Upper lobe of left lung (tissue), 6 donors: ENCODE measurements at regions not wholly inside any gene's neighbourhood (a gene's known extent, or its start where the extent isn't known, plus 50 kb on each side); places are given as distances from the start of the nearest gene placed in this dataset.

Experiments
- ATAC-seq, 2 donors: fragments of 200-7000 bp; cut with Tn5 transposase; one replicate each; pipeline ENCODE4 v1.9.1; 2022; ENCODE audit warnings: mild to moderate bottlenecking in 2 of 2, moderate library complexity in 2 of 2; ENCODE audit not compliant: low FRiP score in 2 of 2
- DNase-seq, 2 donors: peaks; one replicate each; pipeline ENCODE4 v3.0.0-alpha.2; 2019 to 2020
- H3K27ac ChIP-seq, 4 donors: fragments of 200-600 bp; sonication (generic); one replicate each; pipeline ENCODE4 v1.5.1; 2016 to 2019
- H3K27me3 ChIP-seq, 4 donors: fragments of 200-600 bp; sonication (generic); one replicate each; pipeline ENCODE4 v1.5.1; 2017 to 2019
- H3K36me3 ChIP-seq, 4 donors: fragments of 200-600 bp; sonication (generic); one replicate each; pipeline ENCODE4 v1.5.1; 2016 to 2019
- H3K4me1 ChIP-seq, 4 donors: fragments of 200-600 bp; sonication (generic); one replicate each; pipeline ENCODE4 v1.5.1; 2018 to 2019
- H3K4me3 ChIP-seq, 4 donors: fragments of 200-600 bp; sonication (generic); one replicate each; pipeline ENCODE4 v1.5.1; 2017 to 2019; ENCODE audit warnings: mild to moderate bottlenecking in 2 of 4, moderate library complexity in 1 of 4
- H3K9me3 ChIP-seq, 4 donors: fragments of 200-600 bp; sonication (generic); one replicate each; pipeline ENCODE4 v1.5.1; 2018 to 2019
- EP300 ChIP-seq, 4 donors: sonication (generic); formaldehyde crosslinking; IDR thresholded peaks; one replicate each; pipeline ENCODE4 v1.5.1; 2017; ENCODE audit warnings: antibody characterized with exemption in 4 of 4, control low read depth in 2 of 4
- POLR2A ChIP-seq, 4 donors: fragments of 450-650 bp; IDR thresholded peaks; one replicate each; pipeline ENCODE4 v1.5.1; 2016 to 2017; ENCODE audit warnings: antibody characterized with exemption in 4 of 4, mild to moderate bottlenecking in 2 of 4
- POLR2AphosphoS5 ChIP-seq, 2 donors: sonication (generic); formaldehyde crosslinking; IDR thresholded peaks; one replicate each; pipeline ENCODE4 v1.5.1; 2017; ENCODE audit warnings: antibody characterized with exemption in 2 of 2
- WGBS, 2 donors: methylation state at CpG; one replicate each; pipeline ENCODE4 v1.1.5; 2017 to 2018; 5-methylcytosine and 5-hydroxymethylcytosine counted together
- TF ChIP-seq, protein P1 (sequence below), 6 experiments: fragments of 450-650 bp in 4 of 6; fragments of 200-600 bp in 2 of 6; sonication (generic) in 2 of 6; IDR thresholded peaks; one replicate each; pipeline ENCODE4 v1.5.1; 2016 to 2019; ENCODE audit warnings: antibody characterized with exemption in 6 of 6
- donor health status: DM: no; HTN: no; CAD: no; lungs with moderate emphysema.
- donor health status: DM: no; HTN: yes; CAD: no; lungs with severe emphysema.

GRCh38 chr7:118731854-118732253, 507.4 kb downstream of the ANKRD7 start:
- TF ChIP-seq POLR2A (IDR thresholded peaks at IDR 0.05), result no peak
- TF ChIP-seq POLR2AphosphoS5 (IDR thresholded peaks at IDR 0.05), result no peak
- TF ChIP-seq EP300 (IDR thresholded peaks at IDR 0.05), result no peak
- TF ChIP-seq, protein P1, sequence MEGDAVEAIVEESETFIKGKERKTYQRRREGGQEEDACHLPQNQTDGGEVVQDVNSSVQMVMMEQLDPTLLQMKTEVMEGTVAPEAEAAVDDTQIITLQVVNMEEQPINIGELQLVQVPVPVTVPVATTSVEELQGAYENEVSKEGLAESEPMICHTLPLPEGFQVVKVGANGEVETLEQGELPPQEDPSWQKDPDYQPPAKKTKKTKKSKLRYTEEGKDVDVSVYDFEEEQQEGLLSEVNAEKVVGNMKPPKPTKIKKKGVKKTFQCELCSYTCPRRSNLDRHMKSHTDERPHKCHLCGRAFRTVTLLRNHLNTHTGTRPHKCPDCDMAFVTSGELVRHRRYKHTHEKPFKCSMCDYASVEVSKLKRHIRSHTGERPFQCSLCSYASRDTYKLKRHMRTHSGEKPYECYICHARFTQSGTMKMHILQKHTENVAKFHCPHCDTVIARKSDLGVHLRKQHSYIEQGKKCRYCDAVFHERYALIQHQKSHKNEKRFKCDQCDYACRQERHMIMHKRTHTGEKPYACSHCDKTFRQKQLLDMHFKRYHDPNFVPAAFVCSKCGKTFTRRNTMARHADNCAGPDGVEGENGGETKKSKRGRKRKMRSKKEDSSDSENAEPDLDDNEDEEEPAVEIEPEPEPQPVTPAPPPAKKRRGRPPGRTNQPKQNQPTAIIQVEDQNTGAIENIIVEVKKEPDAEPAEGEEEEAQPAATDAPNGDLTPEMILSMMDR (IDR thresholded peaks at IDR 0.05), result no peak

GRCh38 chr7:118734541-118734940, 510.0 kb downstream of the ANKRD7 start:
- Histone ChIP-seq H3K4me3 (no peak overlapping the region), H3K36me3 (no peaks in the 10 kb centered on the region), H3K9me3 (no peaks in the 10 kb centered on the region), H3K27me3 (no peaks in the 10 kb centered on the region), H3K27ac (no peak overlapping the region), H3K4me1 (no peaks in the 10 kb centered on the region)
- 76 to 87% methylated on average over 2 of the region's 2 CpGs for WGBS, 2 donors
- TF ChIP-seq, protein P1 (IDR thresholded peaks at IDR 0.05), result no peak
- no peak for TF ChIP-seq POLR2A (IDR thresholded peaks at IDR 0.05)
- TF ChIP-seq POLR2AphosphoS5 (IDR thresholded peaks at IDR 0.05), result no peak
- TF ChIP-seq EP300 (IDR thresholded peaks at IDR 0.05), result no peak
- no peak for ATAC-seq
- DNase-seq, result no peak

More at GRCh38 chr7:118731854-118732253, 507.4 kb downstream of the ANKRD7 start:
- no peak overlapping the region for H3K4me3 ChIP-seq
- DNase-seq, result no peak
- 41 to 58% methylated on average over 2 of the region's 2 CpGs for WGBS, 2 donors
- H3K27me3 ChIP-seq, result no peaks in the 10 kb centered on the region
- H3K36me3 ChIP-seq, result no peaks in the 10 kb centered on the region
- no peaks in the 10 kb centered on the region for H3K4me1 ChIP-seq
- no peak for ATAC-seq
- H3K27ac ChIP-seq, result no peak overlapping the region
- H3K9me3 ChIP-seq, result no peaks in the 10 kb centered on the region

DNA sequence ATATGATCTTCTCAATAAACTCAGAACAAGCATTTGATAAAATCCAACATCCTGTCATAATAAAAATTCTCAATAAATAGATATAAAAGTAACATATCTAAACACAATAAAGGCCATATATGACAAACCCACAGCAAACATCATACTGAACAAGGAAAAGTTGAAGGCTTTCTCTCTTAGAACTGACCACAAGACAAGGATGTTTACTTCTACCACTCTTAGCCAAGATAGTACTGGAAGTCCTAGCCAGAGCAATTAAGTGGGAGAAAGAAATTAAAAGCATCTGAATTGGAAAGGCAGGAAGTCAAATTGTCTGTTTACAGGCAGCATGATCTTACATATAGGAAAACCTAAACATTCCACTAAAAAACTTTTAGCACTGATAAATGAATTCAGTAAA, 510.9 kb downstream of the ANKRD7 start:
- H3K27me3 ChIP-seq, result no peaks in the 10 kb centered on the region
- H3K4me1 ChIP-seq, result no peaks in the 10 kb centered on the region
- TF ChIP-seq, protein P1 (IDR thresholded peaks at IDR 0.05), result no peak
- no peak for TF ChIP-seq POLR2AphosphoS5 (IDR thresholded peaks at IDR 0.05)
- DNase-seq (no peak), ATAC-seq (no peak)
- no peaks in the 10 kb centered on the region for H3K9me3 ChIP-seq
- H3K36me3 ChIP-seq, result no peaks in the 10 kb centered on the region
- no peak overlapping the region for H3K4me3 ChIP-seq
- no peak overlapping the region for H3K27ac ChIP-seq

DNA sequence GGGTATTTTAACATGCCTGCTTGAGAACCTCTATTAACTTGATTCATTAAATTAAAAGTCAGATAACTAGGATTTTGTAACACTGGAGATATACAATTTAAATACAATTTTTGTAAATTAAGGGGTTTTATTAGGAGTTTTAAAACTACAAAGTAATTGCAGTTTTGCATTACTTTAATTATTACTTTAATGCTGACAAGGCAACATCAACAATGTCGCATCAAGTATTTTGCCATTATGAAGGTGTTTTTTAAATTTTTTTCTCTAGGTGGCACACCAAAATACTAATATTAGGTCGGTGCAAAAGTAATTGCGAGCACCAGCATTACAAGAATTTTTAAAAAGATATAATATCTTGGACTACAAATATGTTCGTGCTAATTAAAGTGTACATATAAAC, 513.4 kb downstream of the ANKRD7 start:
- ATAC-seq, result no peak
- WGBS, 2 donors, result 87 to 92% methylated on average over 4 of the region's 4 CpGs
- DNase-seq, result no peak
- no peak for TF ChIP-seq EP300 (IDR thresholded peaks at IDR 0.05)
- TF ChIP-seq POLR2A (IDR thresholded peaks at IDR 0.05), result no peak
- TF ChIP-seq, protein P1 (IDR thresholded peaks at IDR 0.05), result no peak
- no peak for TF ChIP-seq POLR2AphosphoS5 (IDR thresholded peaks at IDR 0.05)
- H3K36me3 ChIP-seq, result no peaks in the 10 kb centered on the region
- no peaks in the 10 kb centered on the region for H3K27me3 ChIP-seq
- no peak overlapping the region for H3K27ac ChIP-seq
- H3K4me3 ChIP-seq, result no peak overlapping the region
- H3K9me3 ChIP-seq, result no peaks in the 10 kb centered on the region
- H3K4me1 ChIP-seq, result no peaks in the 10 kb centered on the region

- no peak overlapping the region for H3K4me3 ChIP-seq
- H3K4me1 ChIP-seq, result no peaks in the 10 kb centered on the region
- no peak overlapping the region for H3K27ac ChIP-seq
- DNase-seq, result no peak
- no peaks in the 10 kb centered on the region for H3K27me3 ChIP-seq
- ATAC-seq, result no peak
- H3K9me3 ChIP-seq, result no peaks in the 10 kb centered on the region
- 40% methylated on average over 1 of the region's 1 CpG for WGBS, 2 donors
- no peak for TF ChIP-seq POLR2AphosphoS5 (IDR thresholded peaks at IDR 0.05)
- TF ChIP-seq, protein P1 (IDR thresholded peaks at IDR 0.05), result no peak
- TF ChIP-seq POLR2A (IDR thresholded peaks at IDR 0.05), result no peak
- no peak for TF ChIP-seq EP300 (IDR thresholded peaks at IDR 0.05)
- no peaks in the 10 kb centered on the region for H3K36me3 ChIP-seq
Measured at GRCh38 chr7:118745927-118746326, 521.4 kb downstream of the ANKRD7 start.
